Kidney (tissue), 13 donors: ENCODE measurements at regions not wholly inside any gene's neighbourhood (a gene's known extent, or its start where the extent isn't known, plus 50 kb on each side); places are given as distances from the start of the nearest gene placed in this dataset.

Source experiments
- DNase-seq, 5 donors: peaks; one replicate each; pipeline ENCODE4 v3.0.0-alpha.2; 2013 to 2020
- FAIRE-seq: peaks from 2 replicates; lab custom pipeline; 2012; peaks lifted over from hg19 to GRCh38; lab: Jason Lieb, UNC
- H3K27ac ChIP-seq, 2 donors: one replicate each; pipeline ENCODE4 v1.7.0; 2013; ENCODE audit warnings: low read depth in 2 of 2, low read length in 2 of 2, inconsistent platforms in 1 of 2
- H3K27me3 ChIP-seq: one replicate; pipeline ENCODE4 v1.7.1; 2013; ENCODE audit warnings: low read length, inconsistent platforms; ENCODE audit not compliant: control insufficient read depth, insufficient read depth
- H3K36me3 ChIP-seq, 3 donors: one replicate each; pipeline versions ENCODE4 v1.7.0 to v1.7.1; 2013; ENCODE audit warnings: low read length in 3 of 3, control low read depth in 1 of 3, inconsistent platforms in 1 of 3; ENCODE audit not compliant: insufficient read depth in 3 of 3, control insufficient read depth in 2 of 3
- H3K4me1 ChIP-seq, 3 donors: one replicate each; pipeline versions ENCODE4 v1.7.0 to v1.7.1; 2013; ENCODE audit warnings: low read length in 3 of 3, inconsistent platforms in 1 of 3, low read depth in 1 of 3; ENCODE audit not compliant: control insufficient read depth in 2 of 3, insufficient read depth in 2 of 3
- H3K4me3 ChIP-seq, 3 donors: one replicate each; pipeline versions ENCODE4 v1.7.0 to v1.8.1; 2013; ENCODE audit warnings: low read length in 3 of 3, control low read depth in 1 of 3, inconsistent platforms in 1 of 3
- H3K9ac ChIP-seq, 3 donors: one replicate each; pipeline versions ENCODE4 v1.7.0 to v1.7.1; 2013; ENCODE audit warnings: low read length in 3 of 3, control low read depth in 1 of 3, inconsistent platforms in 1 of 3
- H3K9me3 ChIP-seq, 3 donors: one replicate each; pipeline versions ENCODE4 v1.7.0 to v1.7.1; 2013; ENCODE audit warnings: low read length in 3 of 3, control low read depth in 1 of 3, inconsistent platforms in 1 of 3; ENCODE audit not compliant: control insufficient read depth in 2 of 3, insufficient read depth in 1 of 3
- CTCF ChIP-seq: IDR thresholded peaks from 3 replicates; pipeline ENCODE4 v1.5.1; 2012; ENCODE audit warnings: mild to moderate bottlenecking, moderate library complexity, borderline replicate concordance; ENCODE audit not compliant: insufficient read depth; ENCODE audit errors: extremely low read depth
- intact Hi-C: fragments of 100-400 bp; cut with DNase I; formaldehyde crosslinking; loops from one replicate; pipeline ENCODE4 v1.11.1; 2022
- donor health status: control.
- donor health status: control.
- donor health status: control.
- donor health status: control.
- donor health status: control.
- donor health status: DM: yes; HTN: yes; CAD: no.
- donor health status: Normal renal cell carcinoma (clear cell type).

GRCh38 chr1:239736479-239736878 lies 350.1 kb downstream of the CHRM3 start:
- FAIRE-seq (no peak), DNase-seq (no peak)
- H3K9ac ChIP-seq, result no peak overlapping the region
- H3K36me3 ChIP-seq, result no peaks in the 10 kb centered on the region
- H3K27me3 ChIP-seq, result no peaks in the 10 kb centered on the region
- TF ChIP-seq CTCF, result no peak
- no peaks in the 10 kb centered on the region for H3K4me1 ChIP-seq
- H3K4me3 ChIP-seq, result no peak overlapping the region
- no peak overlapping the region for H3K27ac ChIP-seq
- intact Hi-C loops, result no loop called here
- H3K9me3 ChIP-seq, result no peaks in the 10 kb centered on the region

GRCh38 chr1:239739375-239739774 lies 352.3 kb upstream of the FMN2 start:
- FAIRE-seq, result no peak

GRCh38 chr1:239739919-239740318 lies 351.8 kb upstream of the FMN2 start:
- intact Hi-C loops, result no loop called here
- Histone ChIP-seq H3K36me3 (no peaks in the 10 kb centered on the region), H3K4me3 (no peak overlapping the region), H3K9me3 (no peaks in the 10 kb centered on the region), H3K9ac (no peak overlapping the region), H3K27ac (no peak overlapping the region), H3K4me1 (no peaks in the 10 kb centered on the region), H3K27me3 (no peaks in the 10 kb centered on the region)
- FAIRE-seq (no peak), DNase-seq (no peak)
- no peak for TF ChIP-seq CTCF

More at GRCh38 chr1:239739375-239739774, 352.3 kb upstream of the FMN2 start:
- H3K27ac ChIP-seq, result no peak overlapping the region
- H3K9ac ChIP-seq, result no peak overlapping the region
- intact Hi-C loops, result no loop called here
- H3K36me3 ChIP-seq, result no peaks in the 10 kb centered on the region
- TF ChIP-seq CTCF, result no peak
- no peak overlapping the region for H3K4me3 ChIP-seq
- H3K27me3 ChIP-seq, result no peaks in the 10 kb centered on the region
- no peaks in the 10 kb centered on the region for H3K4me1 ChIP-seq
- no peak for DNase-seq
- no peaks in the 10 kb centered on the region for H3K9me3 ChIP-seq
